H9 (cell line): ENCODE measurements at regions not wholly inside any gene's neighbourhood (a gene's known extent, or its start where the extent isn't known, plus 50 kb on each side); places are given as distances from the start of the nearest gene placed in this dataset.

Experiments
- DNase-seq: peaks from one replicate; pipeline ENCODE4 v3.0.0-alpha.2; 2017
- H2AFZ ChIP-seq: one replicate; pipeline ENCODE4 v1.6.1; 2013; ENCODE audit warnings: mild to moderate bottlenecking, low read length, control low read depth, moderate library complexity
- H2AK5ac ChIP-seq: 2 replicates; pipeline ENCODE4 v1.6.1; 2013; ENCODE audit warnings: low read length, control low read depth, mixed read lengths; ENCODE audit not compliant: insufficient read length
- H2BK120ac ChIP-seq: one replicate; pipeline ENCODE4 v1.6.1; 2013; ENCODE audit warnings: low read depth, mild to moderate bottlenecking, low read length, control low read depth, inconsistent platforms; ENCODE audit not compliant: poor library complexity, severe bottlenecking
- H2BK12ac ChIP-seq: 2 replicates; pipeline ENCODE4 v1.6.1; 2013; ENCODE audit warnings: low read length, control low read depth, mixed read lengths, low read depth; ENCODE audit not compliant: insufficient read length
- H2BK15ac ChIP-seq: 2 replicates; pipeline ENCODE4 v1.6.1; 2013; ENCODE audit warnings: low read depth, low read length, control low read depth
- H2BK20ac ChIP-seq: one replicate; pipeline ENCODE4 v1.6.1; 2013; ENCODE audit warnings: low read depth, mild to moderate bottlenecking, low read length, control low read depth, inconsistent platforms; ENCODE audit not compliant: poor library complexity, severe bottlenecking
- H2BK5ac ChIP-seq: 2 replicates; pipeline ENCODE4 v1.6.1; 2013; ENCODE audit warnings: low read length, control low read depth, mixed read lengths; ENCODE audit not compliant: insufficient read length
- H3K14ac ChIP-seq: 2 replicates; pipeline ENCODE4 v1.6.1; 2013; ENCODE audit warnings: low read length, control low read depth; ENCODE audit not compliant: insufficient read depth
- H3K18ac ChIP-seq: 2 replicates; pipeline ENCODE4 v1.6.1; 2013; ENCODE audit warnings: low read depth, mild to moderate bottlenecking, mixed read lengths, low read length, control low read depth; ENCODE audit not compliant: insufficient read length
- H3K23ac ChIP-seq: 2 replicates; pipeline ENCODE4 v1.6.1; 2013; ENCODE audit warnings: low read length, control low read depth, mixed read lengths, low read depth; ENCODE audit not compliant: insufficient read length
- H3K23me2 ChIP-seq: 2 replicates; pipeline ENCODE4 v1.6.1; 2013; ENCODE audit warnings: low read depth, mild to moderate bottlenecking, mixed read lengths, low read length, control low read depth; ENCODE audit not compliant: insufficient read length, poor library complexity, severe bottlenecking
- H3K27ac ChIP-seq: 2 replicates; pipeline ENCODE4 v1.5.1; 2013; ENCODE audit warnings: low read length, control low read depth, mixed read lengths, low read depth; ENCODE audit not compliant: insufficient read length
- H3K27me3 ChIP-seq: 2 replicates; pipeline ENCODE4 v1.6.1; 2013; ENCODE audit warnings: low read length, control low read depth, inconsistent platforms; ENCODE audit not compliant: insufficient read depth
- H3K4ac ChIP-seq: 2 replicates; pipeline ENCODE4 v1.6.1; 2013; ENCODE audit warnings: low read depth, mild to moderate bottlenecking, control low read depth, inconsistent platforms, low read length, moderate library complexity
- H3K4me1 ChIP-seq: 2 replicates; pipeline ENCODE4 v1.6.1; 2013; ENCODE audit warnings: low read length, control low read depth, inconsistent platforms; ENCODE audit not compliant: insufficient read depth
- H3K4me2 ChIP-seq: 2 replicates; pipeline ENCODE4 v1.6.1; 2013; ENCODE audit warnings: low read length, control low read depth, mixed read lengths; ENCODE audit not compliant: insufficient read length, insufficient read depth
- H3K56ac ChIP-seq: 2 replicates; pipeline ENCODE4 v1.6.1; 2013; ENCODE audit warnings: low read depth, mild to moderate bottlenecking, mixed read lengths, low read length, control low read depth; ENCODE audit not compliant: insufficient read length
- H3K79me1 ChIP-seq: 2 replicates; pipeline ENCODE4 v1.6.1; 2013; ENCODE audit warnings: low read depth, mild to moderate bottlenecking, moderate library complexity, low read length, control low read depth, inconsistent platforms; ENCODE audit not compliant: insufficient read depth, poor library complexity, severe bottlenecking
- H3K79me2 ChIP-seq: 2 replicates; pipeline ENCODE4 v1.6.1; 2013; ENCODE audit warnings: low read length, control low read depth, inconsistent platforms; ENCODE audit not compliant: insufficient read depth
- H3K9ac ChIP-seq: 2 replicates; pipeline ENCODE4 v1.6.1; 2013; ENCODE audit warnings: low read length, control low read depth, mixed read lengths; ENCODE audit not compliant: insufficient read length; ENCODE audit errors: extremely low read depth
- H3K9me3 ChIP-seq: one replicate; pipeline ENCODE4 v1.6.1; 2013; ENCODE audit warnings: low read depth, low read length, inconsistent platforms; ENCODE audit not compliant: control insufficient read depth
- H3T11ph ChIP-seq: one replicate; pipeline ENCODE4 v1.6.1; 2013; ENCODE audit warnings: mild to moderate bottlenecking, low read length, control low read depth, inconsistent platforms
- H4K20me1 ChIP-seq: one replicate; pipeline ENCODE4 v1.6.1; 2013; ENCODE audit not compliant: control insufficient read depth, insufficient read length, insufficient read depth
- H4K5ac ChIP-seq: 2 replicates; pipeline ENCODE4 v1.6.1; 2013; ENCODE audit warnings: low read depth, mild to moderate bottlenecking, mixed read lengths, low read length, control low read depth; ENCODE audit not compliant: insufficient read length
- H4K8ac ChIP-seq: replicated peaks from 2 replicates; pipeline ENCODE4 v1.6.1; 2013; ENCODE audit warnings: low read length, control low read depth, mixed read lengths, low read depth; ENCODE audit not compliant: insufficient read length
- H4K91ac ChIP-seq: 2 replicates; pipeline ENCODE4 v1.6.1; 2013; ENCODE audit warnings: low read depth, mild to moderate bottlenecking, moderate library complexity, mixed read lengths, low read length, control low read depth; ENCODE audit not compliant: insufficient read length
- H3K27ac Mint-ChIP-seq, 3 experiments: 2 replicates in 2 of 3; 3 replicates in 1 of 3; pipeline ENCODE4 v1.8.0; 2020 to 2021; ENCODE audit warnings: mixed read lengths in 3 of 3, mild to moderate bottlenecking in 1 of 3, moderate library complexity in 1 of 3
- H3K27me3 Mint-ChIP-seq: 2 replicates; pipeline ENCODE4 v1.8.0; 2021; ENCODE audit warnings: low read depth, mild to moderate bottlenecking, moderate library complexity, mixed read lengths
- H3K36me3 Mint-ChIP-seq, 3 experiments: 2 replicates in 2 of 3; 3 replicates in 1 of 3; pipeline ENCODE4 v1.8.0; 2020 to 2021; ENCODE audit warnings: low read depth in 3 of 3, mixed read lengths in 3 of 3; ENCODE audit not compliant: insufficient read depth in 1 of 3
- H3K4me1 Mint-ChIP-seq, 2 experiments: 2 replicates each; pipeline ENCODE4 v1.8.0; 2020; ENCODE audit warnings: mixed read lengths in 2 of 2
- H3K4me3 Mint-ChIP-seq, 2 experiments: 2 replicates in 1 of 2; 3 replicates in 1 of 2; pipeline ENCODE4 v1.8.0; 2020 to 2021; ENCODE audit warnings: mild to moderate bottlenecking in 2 of 2, mixed read lengths in 2 of 2, moderate library complexity in 1 of 2
- H3K9me3 Mint-ChIP-seq, 2 experiments: 2 replicates in 1 of 2; 3 replicates in 1 of 2; pipeline ENCODE4 v1.8.0; 2020; ENCODE audit warnings: mild to moderate bottlenecking in 2 of 2, mixed read lengths in 2 of 2, moderate library complexity in 1 of 2
- CTCF ChIP-seq: fragments of 200-600 bp; sonication (generic); conservative IDR thresholded peaks from 3 replicates; pipeline ENCODE4 v1.8.0; 2021; ENCODE audit warnings: antibody characterized with exemption, mild to moderate bottlenecking
- WGBS: extraction: QIAGEN DNeasy Blood & Tissue Kit; methylation state at CpG from one replicate; pipeline ENCODE4 v1.1.7; 2013; ENCODE audit warnings: missing lambda C conversion rate, low lambda C conversion rate, mixed read lengths; ENCODE audit not compliant: insufficient read length; ENCODE audit errors: extremely low coverage; 5-methylcytosine and 5-hydroxymethylcytosine counted together

DNA sequence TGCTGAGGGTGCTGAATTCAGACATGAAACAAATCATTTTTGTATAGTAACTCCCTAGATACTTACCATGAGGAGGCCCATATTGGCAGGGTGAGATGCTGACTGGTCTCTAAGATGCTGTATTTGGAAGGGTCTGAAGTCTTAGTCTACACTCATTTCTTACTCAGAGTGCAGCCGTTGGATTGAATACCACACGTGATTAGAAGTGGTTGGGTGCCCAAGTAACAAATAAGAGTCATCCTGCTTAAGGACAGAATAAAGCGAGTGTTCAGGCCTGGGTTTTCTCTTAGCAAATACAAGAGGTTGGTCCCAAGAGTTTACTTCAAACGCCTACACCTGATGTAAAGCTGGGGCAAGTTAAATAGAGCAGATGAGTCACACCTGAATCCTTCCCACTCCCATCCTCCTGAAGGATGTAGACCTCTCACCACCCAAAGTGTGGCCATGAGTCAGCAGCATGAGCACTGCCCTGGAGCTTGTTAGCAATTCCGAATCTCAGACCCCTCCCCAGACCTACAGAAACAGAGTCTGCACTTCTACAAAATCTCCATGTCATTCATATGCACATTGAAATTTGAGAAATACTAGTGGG, 284.6 kb upstream of the CDH5 start:
- WGBS: no CpG with 5 or more reads among the region's 5 CpGs
- H2BK12ac ChIP-seq: no peak overlapping the region
- no peak overlapping the region for H2BK120ac ChIP-seq
- H3T11ph ChIP-seq: no peak overlapping the region
- H3K18ac ChIP-seq: no peak overlapping the region
- no peaks in the 10 kb centered on the region for H3K79me1 ChIP-seq
- H3K79me2 ChIP-seq: no peaks in the 10 kb centered on the region
- no peaks in the 10 kb centered on the region for H3K9me3 ChIP-seq
- H3K23ac ChIP-seq: no peak overlapping the region
- no peaks in the 10 kb centered on the region for H3K23me2 ChIP-seq
- H3K9me3 Mint-ChIP-seq: no peaks in the 10 kb centered on the region
- H3K4ac ChIP-seq: no peak overlapping the region
- H2BK15ac ChIP-seq: no peak overlapping the region
- H4K5ac ChIP-seq: no peak overlapping the region
- no peak overlapping the region for H3K9ac ChIP-seq
- no peak overlapping the region for H2BK5ac ChIP-seq
- H2AFZ ChIP-seq: no peak overlapping the region
- no peak overlapping the region for H2AK5ac ChIP-seq
- no peak overlapping the region for H3K4me3 Mint-ChIP-seq
- H3K27me3 ChIP-seq: no peaks in the 10 kb centered on the region
- DNase-seq: peak; percentile 79
- peaks cover 7% of the 10 kb centered on the region; the same call in 1 of the 2 replicates for H3K4me1 ChIP-seq
- no peak overlapping the region for H4K91ac ChIP-seq
- no peak overlapping the region for H2BK20ac ChIP-seq
- H4K20me1 ChIP-seq: no peaks in the 10 kb centered on the region
- peak overlapping the region; percentile 70 for H3K27ac ChIP-seq
- H3K27me3 Mint-ChIP-seq: no peaks in the 10 kb centered on the region
- peak overlapping the region; percentile 24 for H3K4me2 ChIP-seq
- H3K4me1 Mint-ChIP-seq: peaks cover 14 to 15% of the 10 kb centered on the region in 2 experiments
- H3K36me3 Mint-ChIP-seq: no peaks in the 10 kb centered on the region
- H3K56ac ChIP-seq: no peak overlapping the region
- TF ChIP-seq CTCF: no peak
- no peak overlapping the region for H3K14ac ChIP-seq
- peak overlapping the region; percentile 60 to 77 (median 76); a peak in 6 of 7 replicates for H3K27ac Mint-ChIP-seq
- H4K8ac ChIP-seq: no peak overlapping the region
